HepG2 (cell line): ENCODE measurements at regions not wholly inside any gene's neighbourhood (a gene's known extent, or its start where the extent isn't known, plus 50 kb on each side); places are given as distances from the start of the nearest gene placed in this dataset.

ENCODE experiments used
- KLF15 ChIP-seq: sonication (generic); formaldehyde crosslinking; IDR thresholded peaks from 2 replicates; pipeline ENCODE4 v1.8.1; 2023; ENCODE audit warnings: borderline replicate concordance, mild to moderate bottlenecking, inconsistent platforms, missing genetic modification reagents, mixed read lengths
- PRPF4 ChIP-seq: fragments of 200-400 bp; formaldehyde crosslinking; IDR thresholded peaks from 2 replicates; pipeline ENCODE4 v1.6.1; 2016; ENCODE audit warnings: low read length, low read depth; ENCODE audit not compliant: poor library complexity, severe bottlenecking
- SMARCE1 ChIP-seq: fragments of 450-650 bp; IDR thresholded peaks from 2 replicates; pipeline ENCODE4 v1.6.1; 2017; ENCODE audit warnings: borderline replicate concordance
- ZFP36L2 ChIP-seq: sonication (generic); formaldehyde crosslinking; IDR thresholded peaks from 2 replicates; pipeline ENCODE4 v1.4.0; 2020; ENCODE audit warnings: missing genetic modification reagents
- ZNF879 ChIP-seq: sonication (generic); formaldehyde crosslinking; IDR thresholded peaks from 2 replicates; pipeline ENCODE4 v1.8.1; 2023; ENCODE audit warnings: missing genetic modification reagents
- TF ChIP-seq, protein P1 (sequence below): sonication (generic); formaldehyde crosslinking; IDR thresholded peaks from 2 replicates; pipeline ENCODE4 v1.4.0; 2020; ENCODE audit warnings: missing genetic modification reagents, mild to moderate bottlenecking, borderline replicate concordance
- TF ChIP-seq, protein P2 (sequence below): conservative IDR thresholded peaks from 2 replicates; pipeline ENCODE4 v1.6.1; 2018; ENCODE audit warnings: missing genetic modification reagents
- TF ChIP-seq, protein P3 (sequence below): sonication (generic); formaldehyde crosslinking; IDR thresholded peaks from 2 replicates; pipeline ENCODE4 v1.5.1; 2020; ENCODE audit warnings: missing genetic modification reagents, mild to moderate bottlenecking, borderline replicate concordance
- TF ChIP-seq, protein P4 (sequence below): fragments of 450-650 bp; IDR thresholded peaks from 2 replicates; pipeline ENCODE4 v1.6.1; 2017; ENCODE audit warnings: mild to moderate bottlenecking
- TF ChIP-seq, protein P5 (sequence below): sonication (generic); formaldehyde crosslinking; conservative IDR thresholded peaks from 2 replicates; pipeline ENCODE4 v1.8.1; 2023; ENCODE audit warnings: missing genetic modification reagents
- TF ChIP-seq, protein P6 (sequence below): sonication (generic); formaldehyde crosslinking; IDR thresholded peaks from 2 replicates; pipeline ENCODE4 v1.4.0; 2020; ENCODE audit warnings: missing genetic modification reagents

DNA sequence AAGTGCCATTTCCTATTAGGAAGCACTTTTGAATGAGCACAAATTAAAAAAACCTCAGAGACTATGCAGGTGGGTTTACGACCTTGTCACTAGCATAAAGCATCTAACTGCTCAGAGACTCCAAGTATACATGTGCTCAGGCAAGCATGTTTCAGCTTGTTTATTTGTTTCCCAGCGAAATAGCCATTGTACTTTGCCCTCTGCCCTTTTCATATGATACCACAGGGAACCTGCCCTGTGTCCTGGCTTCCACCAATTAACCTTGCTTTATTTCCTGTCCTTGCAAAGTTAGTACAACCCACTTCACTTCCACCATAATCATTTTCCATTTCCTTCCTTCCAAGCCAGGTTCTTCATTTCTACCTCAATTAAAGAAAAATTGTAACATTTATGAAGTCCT lies 194.9 kb downstream of the DUSP6 start (continued):
- TF ChIP-seq, protein P1, sequence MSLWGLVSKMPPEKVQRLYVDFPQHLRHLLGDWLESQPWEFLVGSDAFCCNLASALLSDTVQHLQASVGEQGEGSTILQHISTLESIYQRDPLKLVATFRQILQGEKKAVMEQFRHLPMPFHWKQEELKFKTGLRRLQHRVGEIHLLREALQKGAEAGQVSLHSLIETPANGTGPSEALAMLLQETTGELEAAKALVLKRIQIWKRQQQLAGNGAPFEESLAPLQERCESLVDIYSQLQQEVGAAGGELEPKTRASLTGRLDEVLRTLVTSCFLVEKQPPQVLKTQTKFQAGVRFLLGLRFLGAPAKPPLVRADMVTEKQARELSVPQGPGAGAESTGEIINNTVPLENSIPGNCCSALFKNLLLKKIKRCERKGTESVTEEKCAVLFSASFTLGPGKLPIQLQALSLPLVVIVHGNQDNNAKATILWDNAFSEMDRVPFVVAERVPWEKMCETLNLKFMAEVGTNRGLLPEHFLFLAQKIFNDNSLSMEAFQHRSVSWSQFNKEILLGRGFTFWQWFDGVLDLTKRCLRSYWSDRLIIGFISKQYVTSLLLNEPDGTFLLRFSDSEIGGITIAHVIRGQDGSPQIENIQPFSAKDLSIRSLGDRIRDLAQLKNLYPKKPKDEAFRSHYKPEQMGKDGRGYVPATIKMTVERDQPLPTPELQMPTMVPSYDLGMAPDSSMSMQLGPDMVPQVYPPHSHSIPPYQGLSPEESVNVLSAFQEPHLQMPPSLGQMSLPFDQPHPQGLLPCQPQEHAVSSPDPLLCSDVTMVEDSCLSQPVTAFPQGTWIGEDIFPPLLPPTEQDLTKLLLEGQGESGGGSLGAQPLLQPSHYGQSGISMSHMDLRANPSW (CRISPR knock-in tag) = no peak
- TF ChIP-seq KLF15 (CRISPR knock-in tag) (no peak), ZNF879 (CRISPR knock-in tag) (no peak), SMARCE1 (no peak), PRPF4 (no peak), ZFP36L2 (CRISPR knock-in tag) (no peak)
- TF ChIP-seq, protein P2, sequence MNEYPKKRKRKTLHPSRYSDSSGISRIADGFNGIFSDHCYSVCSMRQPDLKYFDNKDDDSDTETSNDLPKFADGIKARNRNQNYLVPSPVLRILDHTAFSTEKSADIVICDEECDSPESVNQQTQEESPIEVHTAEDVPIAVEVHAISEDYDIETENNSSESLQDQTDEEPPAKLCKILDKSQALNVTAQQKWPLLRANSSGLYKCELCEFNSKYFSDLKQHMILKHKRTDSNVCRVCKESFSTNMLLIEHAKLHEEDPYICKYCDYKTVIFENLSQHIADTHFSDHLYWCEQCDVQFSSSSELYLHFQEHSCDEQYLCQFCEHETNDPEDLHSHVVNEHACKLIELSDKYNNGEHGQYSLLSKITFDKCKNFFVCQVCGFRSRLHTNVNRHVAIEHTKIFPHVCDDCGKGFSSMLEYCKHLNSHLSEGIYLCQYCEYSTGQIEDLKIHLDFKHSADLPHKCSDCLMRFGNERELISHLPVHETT (CRISPR knock-in tag) = no peak
- TF ChIP-seq, protein P3, sequence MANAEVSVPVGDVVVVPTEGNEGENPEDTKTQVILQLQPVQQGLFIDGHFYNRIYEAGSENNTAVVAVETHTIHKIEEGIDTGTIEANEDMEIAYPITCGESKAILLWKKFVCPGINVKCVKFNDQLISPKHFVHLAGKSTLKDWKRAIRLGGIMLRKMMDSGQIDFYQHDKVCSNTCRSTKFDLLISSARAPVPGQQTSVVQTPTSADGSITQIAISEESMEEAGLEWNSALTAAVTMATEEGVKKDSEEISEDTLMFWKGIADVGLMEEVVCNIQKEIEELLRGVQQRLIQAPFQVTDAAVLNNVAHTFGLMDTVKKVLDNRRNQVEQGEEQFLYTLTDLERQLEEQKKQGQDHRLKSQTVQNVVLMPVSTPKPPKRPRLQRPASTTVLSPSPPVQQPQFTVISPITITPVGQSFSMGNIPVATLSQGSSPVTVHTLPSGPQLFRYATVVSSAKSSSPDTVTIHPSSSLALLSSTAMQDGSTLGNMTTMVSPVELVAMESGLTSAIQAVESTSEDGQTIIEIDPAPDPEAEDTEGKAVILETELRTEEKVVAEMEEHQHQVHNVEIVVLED (CRISPR knock-in tag) = no peak
- TF ChIP-seq, protein P4, sequence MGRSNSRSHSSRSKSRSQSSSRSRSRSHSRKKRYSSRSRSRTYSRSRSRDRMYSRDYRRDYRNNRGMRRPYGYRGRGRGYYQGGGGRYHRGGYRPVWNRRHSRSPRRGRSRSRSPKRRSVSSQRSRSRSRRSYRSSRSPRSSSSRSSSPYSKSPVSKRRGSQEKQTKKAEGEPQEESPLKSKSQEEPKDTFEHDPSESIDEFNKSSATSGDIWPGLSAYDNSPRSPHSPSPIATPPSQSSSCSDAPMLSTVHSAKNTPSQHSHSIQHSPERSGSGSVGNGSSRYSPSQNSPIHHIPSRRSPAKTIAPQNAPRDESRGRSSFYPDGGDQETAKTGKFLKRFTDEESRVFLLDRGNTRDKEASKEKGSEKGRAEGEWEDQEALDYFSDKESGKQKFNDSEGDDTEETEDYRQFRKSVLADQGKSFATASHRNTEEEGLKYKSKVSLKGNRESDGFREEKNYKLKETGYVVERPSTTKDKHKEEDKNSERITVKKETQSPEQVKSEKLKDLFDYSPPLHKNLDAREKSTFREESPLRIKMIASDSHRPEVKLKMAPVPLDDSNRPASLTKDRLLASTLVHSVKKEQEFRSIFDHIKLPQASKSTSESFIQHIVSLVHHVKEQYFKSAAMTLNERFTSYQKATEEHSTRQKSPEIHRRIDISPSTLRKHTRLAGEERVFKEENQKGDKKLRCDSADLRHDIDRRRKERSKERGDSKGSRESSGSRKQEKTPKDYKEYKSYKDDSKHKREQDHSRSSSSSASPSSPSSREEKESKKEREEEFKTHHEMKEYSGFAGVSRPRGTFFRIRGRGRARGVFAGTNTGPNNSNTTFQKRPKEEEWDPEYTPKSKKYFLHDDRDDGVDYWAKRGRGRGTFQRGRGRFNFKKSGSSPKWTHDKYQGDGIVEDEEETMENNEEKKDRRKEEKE = no peak
- TF ChIP-seq, protein P5, sequence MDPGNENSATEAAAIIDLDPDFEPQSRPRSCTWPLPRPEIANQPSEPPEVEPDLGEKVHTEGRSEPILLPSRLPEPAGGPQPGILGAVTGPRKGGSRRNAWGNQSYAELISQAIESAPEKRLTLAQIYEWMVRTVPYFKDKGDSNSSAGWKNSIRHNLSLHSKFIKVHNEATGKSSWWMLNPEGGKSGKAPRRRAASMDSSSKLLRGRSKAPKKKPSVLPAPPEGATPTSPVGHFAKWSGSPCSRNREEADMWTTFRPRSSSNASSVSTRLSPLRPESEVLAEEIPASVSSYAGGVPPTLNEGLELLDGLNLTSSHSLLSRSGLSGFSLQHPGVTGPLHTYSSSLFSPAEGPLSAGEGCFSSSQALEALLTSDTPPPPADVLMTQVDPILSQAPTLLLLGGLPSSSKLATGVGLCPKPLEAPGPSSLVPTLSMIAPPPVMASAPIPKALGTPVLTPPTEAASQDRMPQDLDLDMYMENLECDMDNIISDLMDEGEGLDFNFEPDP (CRISPR knock-in tag) = no peak
- TF ChIP-seq, protein P6, sequence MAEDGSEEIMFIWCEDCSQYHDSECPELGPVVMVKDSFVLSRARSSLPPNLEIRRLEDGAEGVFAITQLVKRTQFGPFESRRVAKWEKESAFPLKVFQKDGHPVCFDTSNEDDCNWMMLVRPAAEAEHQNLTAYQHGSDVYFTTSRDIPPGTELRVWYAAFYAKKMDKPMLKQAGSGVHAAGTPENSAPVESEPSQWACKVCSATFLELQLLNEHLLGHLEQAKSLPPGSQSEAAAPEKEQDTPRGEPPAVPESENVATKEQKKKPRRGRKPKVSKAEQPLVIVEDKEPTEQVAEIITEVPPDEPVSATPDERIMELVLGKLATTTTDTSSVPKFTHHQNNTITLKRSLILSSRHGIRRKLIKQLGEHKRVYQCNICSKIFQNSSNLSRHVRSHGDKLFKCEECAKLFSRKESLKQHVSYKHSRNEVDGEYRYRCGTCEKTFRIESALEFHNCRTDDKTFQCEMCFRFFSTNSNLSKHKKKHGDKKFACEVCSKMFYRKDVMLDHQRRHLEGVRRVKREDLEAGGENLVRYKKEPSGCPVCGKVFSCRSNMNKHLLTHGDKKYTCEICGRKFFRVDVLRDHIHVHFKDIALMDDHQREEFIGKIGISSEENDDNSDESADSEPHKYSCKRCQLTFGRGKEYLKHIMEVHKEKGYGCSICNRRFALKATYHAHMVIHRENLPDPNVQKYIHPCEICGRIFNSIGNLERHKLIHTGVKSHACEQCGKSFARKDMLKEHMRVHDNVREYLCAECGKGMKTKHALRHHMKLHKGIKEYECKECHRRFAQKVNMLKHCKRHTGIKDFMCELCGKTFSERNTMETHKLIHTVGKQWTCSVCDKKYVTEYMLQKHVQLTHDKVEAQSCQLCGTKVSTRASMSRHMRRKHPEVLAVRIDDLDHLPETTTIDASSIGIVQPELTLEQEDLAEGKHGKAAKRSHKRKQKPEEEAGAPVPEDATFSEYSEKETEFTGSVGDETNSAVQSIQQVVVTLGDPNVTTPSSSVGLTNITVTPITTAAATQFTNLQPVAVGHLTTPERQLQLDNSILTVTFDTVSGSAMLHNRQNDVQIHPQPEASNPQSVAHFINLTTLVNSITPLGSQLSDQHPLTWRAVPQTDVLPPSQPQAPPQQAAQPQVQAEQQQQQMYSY (CRISPR knock-in tag) = no peak
